ENCODE measurements at regions not wholly inside any gene's neighbourhood (a gene's known extent, or its start where the extent isn't known, plus 50 kb on each side); places are given as distances from the start of the nearest gene placed in this dataset.
"Not testable (repeated sequence)": the region's sequence is repeated elsewhere in the genome, so short reads cannot be mapped to it uniquely, and the experiment has no call there.

DNA sequence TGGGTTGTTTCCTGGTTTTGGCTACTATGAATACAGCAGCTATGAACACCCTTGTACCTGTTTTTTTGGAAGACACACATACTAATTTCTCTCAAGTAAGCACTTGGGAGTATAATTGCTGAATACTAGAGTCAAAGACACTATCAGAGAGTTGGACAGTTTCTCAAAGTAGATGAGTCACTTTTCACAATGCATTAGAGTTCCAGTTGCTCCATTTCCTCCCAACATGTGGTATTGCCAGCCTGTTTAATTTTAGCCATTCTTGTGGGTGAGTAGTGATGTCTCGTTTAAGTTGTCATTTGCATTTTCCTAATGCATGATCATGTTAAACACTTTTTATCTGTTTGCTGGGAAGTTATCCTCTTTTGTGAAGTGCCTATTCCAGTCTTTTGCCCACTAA, 81.6 kb upstream of the GDNF start:
- DNase-seq (ENCODE audit: extremely low read depth in 1 of 2, low read depth in 1 of 2): no peak

DNA sequence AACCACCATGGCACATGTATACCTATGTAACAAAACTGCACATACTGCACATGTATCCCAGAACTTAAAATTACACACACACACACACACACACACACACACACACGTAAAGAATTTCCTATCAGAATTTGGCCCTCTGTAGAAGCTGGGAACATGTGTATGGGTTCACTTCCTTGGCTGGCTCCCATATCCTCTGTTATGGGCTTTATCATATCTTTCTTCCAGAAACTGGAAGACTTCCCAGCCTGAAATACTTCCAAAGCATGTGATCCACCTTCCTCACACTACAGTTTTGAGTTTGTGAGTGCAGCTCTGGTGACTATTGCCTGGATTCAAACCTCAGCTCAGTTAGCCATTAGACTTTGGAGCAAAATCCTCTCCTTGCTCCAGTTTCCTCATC, 78.6 kb upstream of the GDNF start:
- DNase-seq (ENCODE audit: extremely low read depth in 1 of 2, low read depth in 1 of 2): no peak

DNA sequence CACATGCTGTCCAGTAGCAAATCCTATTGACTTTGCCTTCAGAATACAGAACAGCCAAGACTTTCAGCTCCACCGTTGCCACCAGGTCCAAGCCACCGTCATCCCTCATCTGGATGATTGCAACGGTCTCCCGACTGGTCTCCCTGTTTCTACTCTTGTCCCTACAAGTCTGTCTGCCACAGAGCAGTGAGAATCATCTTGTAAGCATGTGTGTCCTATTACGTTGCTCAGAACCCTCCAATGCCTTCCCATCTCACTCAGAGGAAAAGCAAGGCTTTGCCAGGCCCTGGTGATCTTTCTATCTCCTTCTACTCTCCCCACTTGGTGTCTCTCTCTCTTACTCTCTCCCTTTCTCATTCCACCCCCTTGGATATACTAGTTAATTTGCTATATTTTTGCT, 76.7 kb upstream of the GDNF start:
- no peak for DNase-seq (ENCODE audit: extremely low read depth in 1 of 2, low read depth in 1 of 2)

DNA sequence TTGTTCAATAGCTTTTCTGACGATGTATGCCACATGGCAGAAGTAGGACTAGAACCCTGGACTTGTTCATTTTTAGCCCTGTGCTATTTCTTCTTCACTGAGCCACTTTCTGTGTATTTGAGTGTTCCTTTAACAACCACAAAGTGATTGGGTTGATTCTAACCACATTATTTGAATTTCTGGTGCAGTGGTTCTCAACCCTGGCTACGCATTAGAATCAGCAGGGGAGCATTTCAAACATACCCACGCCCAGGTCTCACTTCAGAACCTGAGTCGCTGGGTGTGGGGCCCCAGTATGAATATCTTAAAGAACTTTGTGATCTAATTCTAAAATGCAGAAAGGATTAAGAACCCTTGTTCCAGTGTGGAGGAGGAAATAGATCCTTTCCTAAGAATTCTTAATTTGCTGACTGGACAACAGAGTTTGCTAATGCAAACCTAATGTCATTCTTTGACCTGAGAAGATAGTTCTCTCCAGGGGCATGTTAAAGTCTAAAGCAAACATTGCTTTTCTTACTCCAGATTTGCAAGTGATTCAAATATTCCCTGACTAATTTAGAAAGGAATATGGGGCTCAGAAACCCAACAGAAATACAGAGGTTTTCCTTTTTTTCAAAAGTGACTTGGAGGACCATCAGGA, 75.4 kb upstream of the GDNF start:
- no peak for DNase-seq (ENCODE audit: extremely low read depth in 1 of 2, low read depth in 1 of 2)

- DNase-seq (ENCODE audit: extremely low read depth in 1 of 2, low read depth in 1 of 2): not testable (repeated sequence)
These were observed 69.9 kb upstream of the GDNF start for GRCh38 chr5:37909610-37910266.

DNA sequence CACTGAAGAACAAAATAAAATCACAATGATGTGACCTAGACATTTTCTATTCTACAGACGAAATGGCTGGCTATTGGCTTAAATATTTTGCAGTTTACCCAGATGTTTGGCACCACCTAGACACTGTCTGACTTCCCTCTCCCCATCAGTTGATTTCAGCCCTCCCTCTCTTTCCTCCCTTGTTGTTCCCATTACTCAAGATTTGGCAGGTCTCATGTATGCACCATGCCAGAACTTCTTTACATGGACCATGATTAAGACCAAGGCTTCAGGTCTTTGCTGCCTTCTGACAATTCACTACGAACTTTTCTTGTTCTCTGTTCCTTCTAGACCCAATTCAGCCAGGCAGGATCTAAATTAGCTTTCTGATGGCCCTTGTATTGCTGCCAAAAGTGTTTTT, 66.6 kb upstream of the GDNF start:
- DNase-seq (ENCODE audit: extremely low read depth in 1 of 2, low read depth in 1 of 2): no peak

DNA sequence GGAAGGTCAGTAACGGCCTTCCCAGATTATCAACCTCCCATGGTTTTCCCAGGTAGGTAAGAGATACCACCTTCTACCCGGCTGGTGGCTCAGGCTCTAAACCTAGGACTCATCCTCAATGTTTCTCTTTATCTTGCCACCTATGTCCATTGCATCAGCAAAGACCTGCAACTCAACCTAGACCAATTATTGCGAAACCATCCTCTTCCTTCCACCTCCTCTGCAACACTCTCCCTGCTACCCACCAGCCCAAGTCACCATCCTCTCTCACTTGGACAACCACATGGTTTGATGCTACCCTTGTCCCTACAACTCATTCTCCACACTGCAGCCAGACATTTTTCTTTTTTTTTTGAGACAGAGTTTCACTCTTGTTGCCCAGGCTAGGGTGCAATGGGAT, 65.4 kb upstream of the GDNF start:
- DNase-seq (ENCODE audit: extremely low read depth in 1 of 2, low read depth in 1 of 2): no peak

GRCh38 chr5:37902323-37902722, 62.5 kb upstream of the GDNF start:
- no peak for DNase-seq (ENCODE audit: extremely low read depth in 1 of 2, low read depth in 1 of 2)

- DNase-seq (ENCODE audit: extremely low read depth in 1 of 2, low read depth in 1 of 2): no peak
These were observed 60.9 kb upstream of the GDNF start for GRCh38 chr5:37900692-37901091.

GRCh38 chr5:37899037-37899436, 59.2 kb upstream of the GDNF start:
- DNase-seq (ENCODE audit: extremely low read depth in 1 of 2, low read depth in 1 of 2): no peak

- DNase-seq (ENCODE audit: extremely low read depth in 1 of 2, low read depth in 1 of 2): no peak
These were observed 56.3 kb upstream of the GDNF start for GRCh38 chr5:37896159-37896558.

DNA sequence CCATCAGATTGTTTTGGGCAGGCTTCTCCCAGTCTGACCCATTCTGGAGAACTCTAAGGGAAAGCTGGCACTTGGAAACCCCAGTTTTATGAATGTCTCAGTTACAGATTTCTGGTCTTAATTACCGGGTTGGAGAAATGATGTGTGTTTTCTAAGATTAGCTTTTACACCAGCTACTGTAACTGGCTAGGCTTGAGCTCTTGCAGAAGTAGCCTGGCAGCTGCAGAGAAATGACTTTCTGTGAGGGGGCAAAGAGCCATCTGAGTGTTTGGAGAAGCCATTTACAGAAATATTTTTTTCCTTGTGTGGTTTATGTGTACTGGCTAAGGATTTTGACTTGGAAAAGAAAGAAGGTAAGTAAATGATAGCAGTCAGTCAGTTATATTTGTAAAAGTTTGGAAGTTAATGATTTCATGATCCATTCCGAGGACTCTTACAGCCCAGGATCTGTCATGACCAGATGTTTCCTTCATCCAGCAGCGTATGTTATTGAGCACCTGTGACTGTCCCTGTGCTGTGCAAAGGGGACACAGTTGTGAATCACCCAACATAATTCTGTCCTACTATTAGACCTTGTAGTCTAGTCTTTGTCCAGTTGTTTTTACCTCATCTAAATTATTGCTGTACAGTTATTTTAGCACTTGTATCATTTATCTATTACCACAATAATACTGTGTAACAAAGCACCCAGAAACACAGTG, 53.7 kb upstream of the GDNF start:
- no peak for DNase-seq (ENCODE audit: extremely low read depth in 1 of 2, low read depth in 1 of 2)

- no peak for DNase-seq (ENCODE audit: extremely low read depth in 1 of 2, low read depth in 1 of 2)
These were observed 52.7 kb upstream of the GDNF start for GRCh38 chr5:37892586-37892985.

GRCh38 chr5:37891832-37892231, 52.0 kb upstream of the GDNF start:
- no peak for DNase-seq (ENCODE audit: extremely low read depth in 1 of 2, low read depth in 1 of 2)

- DNase-seq (ENCODE audit: extremely low read depth in 1 of 2, low read depth in 1 of 2): no peak
These were observed 49.9 kb upstream of the GDNF start for GRCh38 chr5:37889612-37890317.
